ENCODE measurements at regions not wholly inside any gene's neighbourhood (a gene's known extent, or its start where the extent isn't known, plus 50 kb on each side); places are given as distances from the start of the nearest gene placed in this dataset.

- TF ChIP-seq, protein P1, sequence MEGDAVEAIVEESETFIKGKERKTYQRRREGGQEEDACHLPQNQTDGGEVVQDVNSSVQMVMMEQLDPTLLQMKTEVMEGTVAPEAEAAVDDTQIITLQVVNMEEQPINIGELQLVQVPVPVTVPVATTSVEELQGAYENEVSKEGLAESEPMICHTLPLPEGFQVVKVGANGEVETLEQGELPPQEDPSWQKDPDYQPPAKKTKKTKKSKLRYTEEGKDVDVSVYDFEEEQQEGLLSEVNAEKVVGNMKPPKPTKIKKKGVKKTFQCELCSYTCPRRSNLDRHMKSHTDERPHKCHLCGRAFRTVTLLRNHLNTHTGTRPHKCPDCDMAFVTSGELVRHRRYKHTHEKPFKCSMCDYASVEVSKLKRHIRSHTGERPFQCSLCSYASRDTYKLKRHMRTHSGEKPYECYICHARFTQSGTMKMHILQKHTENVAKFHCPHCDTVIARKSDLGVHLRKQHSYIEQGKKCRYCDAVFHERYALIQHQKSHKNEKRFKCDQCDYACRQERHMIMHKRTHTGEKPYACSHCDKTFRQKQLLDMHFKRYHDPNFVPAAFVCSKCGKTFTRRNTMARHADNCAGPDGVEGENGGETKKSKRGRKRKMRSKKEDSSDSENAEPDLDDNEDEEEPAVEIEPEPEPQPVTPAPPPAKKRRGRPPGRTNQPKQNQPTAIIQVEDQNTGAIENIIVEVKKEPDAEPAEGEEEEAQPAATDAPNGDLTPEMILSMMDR (IDR thresholded peaks at IDR 0.05; ENCODE audit: insufficient read depth, low read length): no peak
- TF ChIP-seq GABPA (IDR thresholded peaks at IDR 0.05; ENCODE audit: low read depth) (no peak), SPI1 (IDR thresholded peaks at IDR 0.05; ENCODE audit: borderline replicate concordance, low read depth) (no peak), REST (IDR thresholded peaks at IDR 0.05; ENCODE audit: insufficient replicate concordance, low read depth) (no peak)
These were observed 57.7 kb upstream of the ST6GAL2 start for GRCh38 chr2:106943468-106944200.

All from HL-60 (cell line).